ENCODE measurements at regions not wholly inside any gene's neighbourhood (a gene's known extent, or its start where the extent isn't known, plus 50 kb on each side); places are given as distances from the start of the nearest gene placed in this dataset.

- Histone ChIP-seq H3K4me3 (no peak overlapping the region), H2AFZ (no peak overlapping the region), H3K36me3 (ENCODE audit: low read depth) (no peaks in the 10 kb centered on the region), H3K27ac (no peak overlapping the region), H3K4me2 (ENCODE audit: unreplicated experiment) (no peak overlapping the region), H3K9ac (no peak overlapping the region), H3K9me3 (ENCODE audit: low read depth) (no peaks in the 10 kb centered on the region), H4K20me1 (ENCODE audit: insufficient read depth) (no peaks in the 10 kb centered on the region), H3K9me2 (ENCODE audit: insufficient read depth) (no peaks in the 10 kb centered on the region), H3F3A (ENCODE audit: insufficient read depth) (no peaks in the 10 kb centered on the region), H3K4me1 (ENCODE audit: insufficient read depth) (no peaks in the 10 kb centered on the region), H3K27me3 (replicated peaks; ENCODE audit: insufficient read depth) (no peaks in the 10 kb centered on the region), H3K79me2 (ENCODE audit: insufficient read depth) (no peaks in the 10 kb centered on the region)
- 13 to 15% methylated on average over 2 of the region's 2 CpGs for WGBS, 2 experiments (ENCODE audit: low coverage in 1 of 2, low lambda C conversion rate in 2 of 2, missing lambda C conversion rate in 2 of 2)
- in situ Hi-C loops (cut with MboI), result no loop called here
- DNase-seq, result no peak
- TF ChIP-seq EZH2 (IDR thresholded peaks at IDR 0.05; ENCODE audit: insufficient read depth, poor library complexity, severe bottlenecking), result no peak
Measured at GRCh38 chr1:80876035-80876434, 924.7 kb upstream of the ADGRL2 start.

- Histone ChIP-seq H3K27me3 (replicated peaks; ENCODE audit: insufficient read depth) (no peaks in the 10 kb centered on the region), H3K4me2 (ENCODE audit: unreplicated experiment) (no peak overlapping the region), H3K79me2 (ENCODE audit: insufficient read depth) (no peaks in the 10 kb centered on the region), H3K9me2 (ENCODE audit: insufficient read depth) (no peaks in the 10 kb centered on the region), H2AFZ (no peak overlapping the region), H3K9me3 (ENCODE audit: low read depth) (no peaks in the 10 kb centered on the region), H3K4me1 (ENCODE audit: insufficient read depth) (no peaks in the 10 kb centered on the region), H3K36me3 (ENCODE audit: low read depth) (no peaks in the 10 kb centered on the region), H3K4me3 (no peak overlapping the region), H3F3A (ENCODE audit: insufficient read depth) (no peaks in the 10 kb centered on the region), H4K20me1 (ENCODE audit: insufficient read depth) (no peaks in the 10 kb centered on the region), H3K27ac (no peak overlapping the region), H3K9ac (no peak overlapping the region)
- 29 to 34% methylated on average over 1 of the region's 1 CpG for WGBS, 2 experiments (ENCODE audit: low coverage in 1 of 2, low lambda C conversion rate in 2 of 2, missing lambda C conversion rate in 2 of 2)
- in situ Hi-C loops (cut with MboI), result no loop called here
- no peak for TF ChIP-seq EZH2 (IDR thresholded peaks at IDR 0.05; ENCODE audit: insufficient read depth, poor library complexity, severe bottlenecking)
- TF ChIP-seq EZH2phosphoT487 (IDR thresholded peaks at IDR 0.05; ENCODE audit: insufficient read depth, low read depth), result no peak
- DNase-seq, result no peak
Measured at GRCh38 chr1:80869299-80869698, 931.4 kb upstream of the ADGRL2 start.

- H3K9me2 ChIP-seq (ENCODE audit: insufficient read depth), result no peaks in the 10 kb centered on the region
- no peaks in the 10 kb centered on the region for H4K20me1 ChIP-seq (ENCODE audit: insufficient read depth)
- no peak for DNase-seq
- H3K9me3 ChIP-seq (ENCODE audit: low read depth), result no peaks in the 10 kb centered on the region
- no peak overlapping the region for H2AFZ ChIP-seq
- H3K27ac ChIP-seq, result no peak overlapping the region
- no peaks in the 10 kb centered on the region for H3K27me3 ChIP-seq (replicated peaks; ENCODE audit: insufficient read depth)
- H3K4me2 ChIP-seq (ENCODE audit: unreplicated experiment), result no peak overlapping the region
- no peak for TF ChIP-seq EZH2 (IDR thresholded peaks at IDR 0.05; ENCODE audit: insufficient read depth, poor library complexity, severe bottlenecking)
- TF ChIP-seq EZH2phosphoT487 (IDR thresholded peaks at IDR 0.05; ENCODE audit: insufficient read depth, low read depth), result no peak
- no peak overlapping the region for H3K4me3 ChIP-seq
- H3K79me2 ChIP-seq (ENCODE audit: insufficient read depth), result no peaks in the 10 kb centered on the region
- no peaks in the 10 kb centered on the region for H3K36me3 ChIP-seq (ENCODE audit: low read depth)
- WGBS, 2 experiments (ENCODE audit: low coverage in 1 of 2, low lambda C conversion rate in 2 of 2, missing lambda C conversion rate in 2 of 2), result 27 to 30% methylated on average over 1 of the region's 1 CpG
- no peaks in the 10 kb centered on the region for H3F3A ChIP-seq (ENCODE audit: insufficient read depth)
- no peak overlapping the region for H3K9ac ChIP-seq
- H3K4me1 ChIP-seq (ENCODE audit: insufficient read depth), result no peaks in the 10 kb centered on the region
- in situ Hi-C loops (cut with MboI), result no loop called here
Measured at GRCh38 chr1:80847904-80848303, 952.8 kb upstream of the ADGRL2 start.

- TF ChIP-seq EZH2phosphoT487 (IDR thresholded peaks at IDR 0.05; ENCODE audit: insufficient read depth, low read depth), result no peak
- TF ChIP-seq EZH2 (IDR thresholded peaks at IDR 0.05; ENCODE audit: insufficient read depth, poor library complexity, severe bottlenecking), result no peak
- Histone ChIP-seq H3K9me2 (ENCODE audit: insufficient read depth) (no peaks in the 10 kb centered on the region), H4K20me1 (ENCODE audit: insufficient read depth) (no peaks in the 10 kb centered on the region), H3F3A (ENCODE audit: insufficient read depth) (no peaks in the 10 kb centered on the region), H3K36me3 (ENCODE audit: low read depth) (no peaks in the 10 kb centered on the region), H3K4me3 (no peak overlapping the region), H3K9ac (no peak overlapping the region), H3K27ac (no peak overlapping the region), H3K9me3 (ENCODE audit: low read depth) (no peaks in the 10 kb centered on the region), H3K79me2 (ENCODE audit: insufficient read depth) (no peaks in the 10 kb centered on the region), H3K4me2 (ENCODE audit: unreplicated experiment) (no peak overlapping the region), H3K4me1 (ENCODE audit: insufficient read depth) (no peaks in the 10 kb centered on the region), H3K27me3 (replicated peaks; ENCODE audit: insufficient read depth) (no peaks in the 10 kb centered on the region), H2AFZ (no peak overlapping the region)
- DNase-seq, result no peak
- 8 to 12% methylated on average over 1 of the region's 1 CpG for WGBS, 2 experiments (ENCODE audit: low coverage in 1 of 2, low lambda C conversion rate in 2 of 2, missing lambda C conversion rate in 2 of 2)
- in situ Hi-C loops (cut with MboI), result no loop called here
Measured at GRCh38 chr1:80846966-80847365, 953.8 kb upstream of the ADGRL2 start.

GRCh38 chr1:80842796-80843195 lies 957.9 kb upstream of the ADGRL2 start:
- Histone ChIP-seq H4K20me1 (ENCODE audit: insufficient read depth) (no peaks in the 10 kb centered on the region), H3K4me3 (no peak overlapping the region), H3K27me3 (replicated peaks; ENCODE audit: insufficient read depth) (no peaks in the 10 kb centered on the region), H3K4me1 (ENCODE audit: insufficient read depth) (no peaks in the 10 kb centered on the region), H3K79me2 (ENCODE audit: insufficient read depth) (no peaks in the 10 kb centered on the region), H3K9me3 (ENCODE audit: low read depth) (no peaks in the 10 kb centered on the region), H3K9ac (no peak overlapping the region), H3K9me2 (ENCODE audit: insufficient read depth) (no peaks in the 10 kb centered on the region), H3K4me2 (ENCODE audit: unreplicated experiment) (no peak overlapping the region), H3F3A (ENCODE audit: insufficient read depth) (no peaks in the 10 kb centered on the region), H3K36me3 (ENCODE audit: low read depth) (no peaks in the 10 kb centered on the region), H2AFZ (no peak overlapping the region), H3K27ac (no peak overlapping the region)
- in situ Hi-C loops (cut with MboI), result no loop called here
- no peak for TF ChIP-seq EZH2 (IDR thresholded peaks at IDR 0.05; ENCODE audit: insufficient read depth, poor library complexity, severe bottlenecking)
- no peak for TF ChIP-seq EZH2phosphoT487 (IDR thresholded peaks at IDR 0.05; ENCODE audit: insufficient read depth, low read depth)
- no peak for DNase-seq

Measured in GM23248 (cell line).